Activated CD8-positive, alpha-beta T cell treated with anti-CD3 and anti-CD28 coated beads for 36 hours (primary cell): ENCODE measurements at regions not wholly inside any gene's neighbourhood (a gene's known extent, or its start where the extent isn't known, plus 50 kb on each side); places are given as distances from the start of the nearest gene placed in this dataset.

Experiments used
- ATAC-seq: fragments of 200-7000 bp; cut with Tn5 transposase; one replicate; pipeline ENCODE4 v1.10.0; 2021; ENCODE audit warnings: mild to moderate bottlenecking, moderate library complexity
- CTCF ChIA-PET: fragments of 350-600 bp; sonication (Branson Sonifier 250); formaldehyde crosslinking; loops from one replicate; lab custom pipeline; 2021; ENCODE audit warnings: antibody characterized with exemption; lab: Charles Lee
- POLR2A ChIA-PET: fragments of 350-600 bp; sonication (Branson Sonifier 250); formaldehyde crosslinking; loops from one replicate; lab custom pipeline; 2021; ENCODE audit warnings: antibody characterized with exemption; lab: Charles Lee
- DNase-seq: peaks from one replicate; pipeline ENCODE4 v3.0.0-alpha.2; 2020
- H3K27ac Mint-ChIP-seq: one replicate; pipeline ENCODE4 v1.8.0; 2021; ENCODE audit warnings: mild to moderate bottlenecking, mixed read lengths
- H3K27me3 Mint-ChIP-seq: one replicate; pipeline ENCODE4 v1.8.0; 2021; ENCODE audit warnings: mixed read lengths
- H3K36me3 Mint-ChIP-seq: one replicate; pipeline ENCODE4 v1.8.0; 2021; ENCODE audit warnings: low read depth, mixed read lengths
- H3K4me1 Mint-ChIP-seq: one replicate; pipeline ENCODE4 v1.8.0; 2021; ENCODE audit warnings: low read depth, mixed read lengths
- H3K4me3 Mint-ChIP-seq: one replicate; pipeline ENCODE4 v1.8.0; 2021; ENCODE audit warnings: mild to moderate bottlenecking, moderate library complexity, mixed read lengths
- H3K9me3 Mint-ChIP-seq: one replicate; pipeline ENCODE4 v1.8.0; 2021; ENCODE audit warnings: mixed read lengths
- CTCF ChIP-seq: fragments of 200-600 bp; IDR thresholded peaks from one replicate; pipeline ENCODE4 v1.8.0; 2022; ENCODE audit warnings: antibody characterized with exemption, mild to moderate bottlenecking
- intact Hi-C: fragments of 100-400 bp; cut with micrococcal nuclease; formaldehyde crosslinking; loops from one replicate; pipeline ENCODE4 v1.10.0; 2022

GRCh38 chr11:13104619-13105236 is 95.6 kb downstream of the RASSF10 start:
- Mint-ChIP-seq H3K27me3 (peaks cover 23% of the 10 kb centered on the region), H3K4me1 (no peaks in the 10 kb centered on the region), H3K9me3 (no peaks in the 10 kb centered on the region), H3K4me3 (no peak overlapping the region), H3K36me3 (no peaks in the 10 kb centered on the region), H3K27ac (no peak overlapping the region)
- ChIA-PET POLR2A (interaction anchor here (0.7 kb wide), 1 partner anchor 11 kb away, joined by 3 read pairs; no protein-coding TSS in a partner anchor), CTCF (interaction anchor here (0.6 kb wide), 1 partner anchor 75 kb away, joined by 3 read pairs; no protein-coding TSS in a partner anchor)
- TF ChIP-seq CTCF, result no peak
- intact Hi-C loops, result no loop called here
- no peak for DNase-seq
- no peak for ATAC-seq

GRCh38 chr11:13105237-13105844 is 96.2 kb downstream of the RASSF10 start:
- TF ChIP-seq CTCF, result no peak
- Mint-ChIP-seq H3K27me3 (peaks cover 23% of the 10 kb centered on the region), H3K9me3 (no peaks in the 10 kb centered on the region), H3K4me3 (no peak overlapping the region), H3K36me3 (no peaks in the 10 kb centered on the region), H3K4me1 (no peaks in the 10 kb centered on the region), H3K27ac (no peak overlapping the region)
- ChIA-PET CTCF (interaction anchor here (0.6 kb wide), 1 partner anchor 74 kb away, joined by 3 read pairs; no protein-coding TSS in a partner anchor), POLR2A (no interaction called here)
- intact Hi-C loops, result no loop called here
- ATAC-seq, result no peak
- no peak for DNase-seq

- Mint-ChIP-seq H3K4me3 (no peak overlapping the region), H3K27ac (no peak overlapping the region), H3K4me1 (no peaks in the 10 kb centered on the region), H3K36me3 (no peaks in the 10 kb centered on the region), H3K27me3 (peaks cover 20% of the 10 kb centered on the region), H3K9me3 (no peaks in the 10 kb centered on the region)
- TF ChIP-seq CTCF, result no peak
- CTCF ChIA-PET, result no interaction called here
- intact Hi-C loops, result no loop called here
- POLR2A ChIA-PET, result no interaction called here
- ATAC-seq (no peak), DNase-seq (no peak)
Observed at GRCh38 chr11:13107544-13108044, 98.5 kb downstream of the RASSF10 start.

- Mint-ChIP-seq H3K36me3 (no peaks in the 10 kb centered on the region), H3K27ac (no peak overlapping the region), H3K4me3 (no peak overlapping the region), H3K9me3 (no peaks in the 10 kb centered on the region), H3K27me3 (peaks cover 20% of the 10 kb centered on the region), H3K4me1 (no peaks in the 10 kb centered on the region)
- ATAC-seq (no peak), DNase-seq (no peak)
- no peak for TF ChIP-seq CTCF
- ChIA-PET POLR2A (no interaction called here), CTCF (no interaction called here)
- intact Hi-C loops, result no loop called here
Observed at GRCh38 chr11:13108416-13108815, 99.3 kb downstream of the RASSF10 start.

GRCh38 chr11:13109616-13110015 is 100.5 kb downstream of the RASSF10 start:
- H3K9me3 Mint-ChIP-seq, result no peaks in the 10 kb centered on the region
- intact Hi-C loops, result no loop called here
- POLR2A ChIA-PET, result interaction anchor here (0.7 kb wide), 1 partner anchor 23 kb away, joined by 3 read pairs; no protein-coding TSS in a partner anchor

More at GRCh38 chr11:13109616-13110015, 100.5 kb downstream of the RASSF10 start:
- Mint-ChIP-seq H3K27me3 (peaks cover 19% of the 10 kb centered on the region), H3K4me1 (no peaks in the 10 kb centered on the region), H3K4me3 (no peak overlapping the region), H3K36me3 (no peaks in the 10 kb centered on the region), H3K27ac (no peak overlapping the region)
- no peak for ATAC-seq
- DNase-seq, result no peak
- CTCF ChIA-PET, result no interaction called here
- no peak for TF ChIP-seq CTCF
